Mammary epithelial cell (primary cell): ENCODE measurements at regions not wholly inside any gene's neighbourhood (a gene's known extent, or its start where the extent isn't known, plus 50 kb on each side); places are given as distances from the start of the nearest gene placed in this dataset.

Experiments
- EZH2 ChIP-seq: IDR thresholded peaks from 2 replicates; pipeline ENCODE4 v1.6.1; 2012; ENCODE audit warnings: low read length, inconsistent platforms, borderline replicate concordance
- TF ChIP-seq, protein P1 (sequence below), 2 donors: IDR thresholded peaks in 1 of 2; conservative IDR thresholded peaks in 1 of 2; 2 replicates each; pipeline ENCODE4 v1.5.1; 2011 to 2012; ENCODE audit warnings: inconsistent platforms in 2 of 2, low read length in 2 of 2, mild to moderate bottlenecking in 2 of 2, control low read depth in 1 of 2, low read depth in 1 of 2; ENCODE audit not compliant: insufficient read depth in 1 of 2; ENCODE audit errors: extremely low read depth in 1 of 2

DNA sequence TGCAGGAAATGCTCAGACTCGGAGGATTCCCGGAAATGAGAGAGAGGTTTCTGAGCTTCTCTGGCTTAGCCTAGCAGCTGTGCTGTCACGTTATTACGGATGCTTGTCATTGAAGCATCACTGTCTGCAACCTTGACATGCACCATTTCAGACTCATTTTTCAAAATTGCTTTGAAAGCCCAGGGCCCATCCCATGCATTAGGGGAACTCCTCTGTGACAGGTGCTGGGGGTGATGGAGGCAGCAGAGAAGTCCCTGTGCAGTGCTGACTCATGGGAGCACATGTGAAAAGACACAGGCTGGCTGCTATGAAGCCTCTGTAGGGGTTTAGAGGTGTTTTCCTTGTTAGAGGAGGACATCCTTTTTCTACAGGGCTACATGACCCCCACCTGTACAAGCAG is 214.0 kb upstream of the MPHOSPH6 start:
- TF ChIP-seq, protein P1, sequence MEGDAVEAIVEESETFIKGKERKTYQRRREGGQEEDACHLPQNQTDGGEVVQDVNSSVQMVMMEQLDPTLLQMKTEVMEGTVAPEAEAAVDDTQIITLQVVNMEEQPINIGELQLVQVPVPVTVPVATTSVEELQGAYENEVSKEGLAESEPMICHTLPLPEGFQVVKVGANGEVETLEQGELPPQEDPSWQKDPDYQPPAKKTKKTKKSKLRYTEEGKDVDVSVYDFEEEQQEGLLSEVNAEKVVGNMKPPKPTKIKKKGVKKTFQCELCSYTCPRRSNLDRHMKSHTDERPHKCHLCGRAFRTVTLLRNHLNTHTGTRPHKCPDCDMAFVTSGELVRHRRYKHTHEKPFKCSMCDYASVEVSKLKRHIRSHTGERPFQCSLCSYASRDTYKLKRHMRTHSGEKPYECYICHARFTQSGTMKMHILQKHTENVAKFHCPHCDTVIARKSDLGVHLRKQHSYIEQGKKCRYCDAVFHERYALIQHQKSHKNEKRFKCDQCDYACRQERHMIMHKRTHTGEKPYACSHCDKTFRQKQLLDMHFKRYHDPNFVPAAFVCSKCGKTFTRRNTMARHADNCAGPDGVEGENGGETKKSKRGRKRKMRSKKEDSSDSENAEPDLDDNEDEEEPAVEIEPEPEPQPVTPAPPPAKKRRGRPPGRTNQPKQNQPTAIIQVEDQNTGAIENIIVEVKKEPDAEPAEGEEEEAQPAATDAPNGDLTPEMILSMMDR (conservative IDR thresholded peaks at IDR 0.05 in 1 of 2, IDR thresholded peaks at IDR 0.05 in 1 of 2; ENCODE audit: extremely low read depth in 1 of 2, insufficient read depth in 1 of 2, low read depth in 1 of 2, low read length in 2 of 2): no peak
- no peak for TF ChIP-seq EZH2
